ENCODE measurements at regions not wholly inside any gene's neighbourhood (a gene's known extent, or its start where the extent isn't known, plus 50 kb on each side); places are given as distances from the start of the nearest gene placed in this dataset.

DNA sequence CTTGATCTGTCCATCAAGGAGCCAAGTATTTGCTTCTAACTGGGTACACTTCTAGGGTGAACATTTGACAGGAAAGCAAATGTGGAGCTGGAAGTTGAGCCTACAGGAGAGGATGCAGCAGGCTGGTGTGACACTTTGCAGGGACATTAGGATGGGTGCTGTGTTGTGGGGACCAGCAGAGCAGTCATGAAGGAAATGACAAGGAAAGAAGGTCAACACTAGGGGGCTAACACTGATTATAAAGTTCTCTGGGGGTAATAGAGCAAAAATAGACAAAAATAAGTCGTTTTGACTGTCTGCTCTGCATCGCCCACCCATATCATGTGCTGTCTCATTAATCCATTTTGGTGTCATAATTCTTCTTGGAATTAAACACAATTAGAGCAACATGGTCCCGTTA is 652.4 kb downstream of the STK39 start:
- no peak for DNase-seq (ENCODE audit: low spot score in 2 of 2)
- TF ChIP-seq, protein P1, sequence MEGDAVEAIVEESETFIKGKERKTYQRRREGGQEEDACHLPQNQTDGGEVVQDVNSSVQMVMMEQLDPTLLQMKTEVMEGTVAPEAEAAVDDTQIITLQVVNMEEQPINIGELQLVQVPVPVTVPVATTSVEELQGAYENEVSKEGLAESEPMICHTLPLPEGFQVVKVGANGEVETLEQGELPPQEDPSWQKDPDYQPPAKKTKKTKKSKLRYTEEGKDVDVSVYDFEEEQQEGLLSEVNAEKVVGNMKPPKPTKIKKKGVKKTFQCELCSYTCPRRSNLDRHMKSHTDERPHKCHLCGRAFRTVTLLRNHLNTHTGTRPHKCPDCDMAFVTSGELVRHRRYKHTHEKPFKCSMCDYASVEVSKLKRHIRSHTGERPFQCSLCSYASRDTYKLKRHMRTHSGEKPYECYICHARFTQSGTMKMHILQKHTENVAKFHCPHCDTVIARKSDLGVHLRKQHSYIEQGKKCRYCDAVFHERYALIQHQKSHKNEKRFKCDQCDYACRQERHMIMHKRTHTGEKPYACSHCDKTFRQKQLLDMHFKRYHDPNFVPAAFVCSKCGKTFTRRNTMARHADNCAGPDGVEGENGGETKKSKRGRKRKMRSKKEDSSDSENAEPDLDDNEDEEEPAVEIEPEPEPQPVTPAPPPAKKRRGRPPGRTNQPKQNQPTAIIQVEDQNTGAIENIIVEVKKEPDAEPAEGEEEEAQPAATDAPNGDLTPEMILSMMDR (IDR thresholded peaks at IDR 0.05): no peak
- no peak for TF ChIP-seq POLR2A (IDR thresholded peaks at IDR 0.05)
- H3K4me3 ChIP-seq (ENCODE audit: low read depth, poor library complexity, severe bottlenecking): no peak overlapping the region
- intact Hi-C loops (cut with DNase I; ENCODE audit: low total_unique reads): no loop called here
- 80 to 88% methylated on average over 3 of the region's 3 CpGs for WGBS, 2 donors

DNA sequence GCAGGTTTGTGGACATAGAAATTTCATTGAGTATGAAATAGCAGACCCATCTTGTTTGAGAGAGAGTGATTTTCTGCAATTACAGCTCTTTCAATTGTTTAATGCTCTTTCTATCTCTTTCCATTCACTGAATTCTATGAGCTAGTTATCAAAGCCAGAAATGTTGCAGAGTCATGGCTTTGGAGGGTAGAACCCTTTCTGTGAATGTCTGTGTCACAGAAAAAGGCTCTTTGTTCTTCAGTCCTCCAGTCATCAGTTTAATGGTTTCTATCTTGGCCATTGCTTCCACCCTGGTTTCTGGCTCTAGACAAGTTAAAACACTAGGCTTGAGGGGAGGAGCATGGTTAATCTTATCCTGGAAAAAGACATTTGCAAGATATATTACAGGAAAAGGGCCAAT is 655.0 kb downstream of the STK39 start:
- no peak for TF ChIP-seq POLR2A (IDR thresholded peaks at IDR 0.05)
- TF ChIP-seq, protein P1 (IDR thresholded peaks at IDR 0.05): no peak
- DNase-seq (ENCODE audit: low spot score in 2 of 2): no peak
- H3K4me3 ChIP-seq (ENCODE audit: low read depth, poor library complexity, severe bottlenecking): no peak overlapping the region
- intact Hi-C loops (cut with DNase I; ENCODE audit: low total_unique reads): no loop called here

DNA sequence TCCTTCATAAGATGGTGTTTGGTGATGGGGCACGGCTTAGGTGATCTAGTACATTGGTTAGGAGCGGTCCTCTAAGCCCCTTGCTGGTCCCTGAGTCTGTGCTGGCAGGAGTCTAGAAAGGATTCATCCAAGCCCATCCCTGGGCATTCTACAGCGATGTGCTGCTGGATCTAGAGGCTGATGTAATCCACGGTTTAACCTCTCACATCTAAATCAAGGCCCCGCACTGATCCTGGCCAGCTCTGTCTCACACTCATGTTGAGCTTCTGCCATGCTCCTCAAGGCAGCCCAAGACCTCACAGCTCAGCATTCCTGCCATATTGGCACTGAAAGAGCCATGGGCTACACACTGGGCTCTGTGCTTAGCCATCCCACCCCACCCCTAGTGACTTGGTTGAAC is 664.8 kb downstream of the STK39 start:
- intact Hi-C loops (cut with DNase I; ENCODE audit: low total_unique reads): no loop called here

DNA sequence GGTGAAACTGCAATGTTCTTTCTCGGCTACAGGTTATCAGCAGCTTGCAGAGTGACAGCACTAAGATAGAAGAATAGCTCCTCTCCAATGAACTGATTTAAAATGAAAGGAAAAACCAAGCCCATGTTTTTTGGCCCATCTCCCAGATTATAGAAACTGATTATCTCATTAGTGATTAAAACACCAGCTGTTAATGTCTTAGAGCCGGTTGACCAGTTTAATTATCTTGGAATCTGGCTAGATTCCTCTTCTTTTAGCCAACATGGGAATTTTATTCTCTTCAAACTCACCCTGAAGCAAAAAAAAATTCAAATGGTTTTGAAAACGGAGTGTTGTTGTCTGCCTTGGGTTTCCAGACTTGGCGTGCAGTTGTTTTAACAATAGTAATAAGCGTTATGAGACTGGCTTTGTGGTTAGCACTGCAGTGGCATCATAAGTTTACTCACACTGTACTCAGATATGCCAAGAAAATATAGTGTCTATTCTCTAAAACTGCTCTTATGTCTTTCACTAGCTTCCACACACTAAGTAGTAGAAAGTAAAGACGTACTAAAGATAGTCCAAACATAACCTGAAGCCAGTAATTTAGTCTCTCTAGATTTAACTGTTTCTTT is 665.3 kb downstream of the STK39 start:
- intact Hi-C loops (cut with DNase I; ENCODE audit: low total_unique reads): no loop called here
- DNase-seq (ENCODE audit: low spot score in 2 of 2): no peak
- TF ChIP-seq, protein P1 (IDR thresholded peaks at IDR 0.05): no peak
- no peak for TF ChIP-seq POLR2A (IDR thresholded peaks at IDR 0.05)
- H3K4me3 ChIP-seq (ENCODE audit: low read depth, poor library complexity, severe bottlenecking): no peak overlapping the region
- WGBS, 2 donors: 45 to 49% methylated on average over 6 of the region's 6 CpGs

More for the DNA sequence above, 664.8 kb downstream of the STK39 start:
- no peak for DNase-seq (ENCODE audit: low spot score in 2 of 2)
- no peak overlapping the region for H3K4me3 ChIP-seq (ENCODE audit: low read depth, poor library complexity, severe bottlenecking)
- TF ChIP-seq, protein P1 (IDR thresholded peaks at IDR 0.05): no peak
- TF ChIP-seq POLR2A (IDR thresholded peaks at IDR 0.05): no peak
- WGBS, 2 donors: 84 to 91% methylated on average over 5 of the region's 5 CpGs

DNA sequence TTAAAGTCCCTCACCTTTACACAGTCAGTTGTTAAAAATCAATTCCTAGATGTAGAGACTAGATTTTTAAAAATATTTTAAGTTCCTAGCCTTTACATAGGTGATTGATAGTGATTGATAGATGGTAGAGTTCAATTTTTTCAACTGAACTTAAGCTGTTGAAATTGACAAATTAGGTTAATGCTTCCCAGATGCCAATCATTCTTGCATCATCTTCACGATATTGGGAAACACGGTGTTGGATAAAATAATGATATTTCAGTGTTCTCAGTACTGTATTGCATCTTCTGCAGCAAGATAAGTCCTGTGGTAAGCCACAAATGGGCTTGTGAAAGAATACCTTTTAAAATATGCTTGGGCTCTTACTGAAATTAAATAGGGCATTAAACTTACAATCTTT is 667.6 kb downstream of the STK39 start:
- no peak overlapping the region for H3K4me3 ChIP-seq (ENCODE audit: low read depth, poor library complexity, severe bottlenecking)
- intact Hi-C loops (cut with DNase I; ENCODE audit: low total_unique reads): no loop called here

More for the DNA sequence above, 667.6 kb downstream of the STK39 start:
- TF ChIP-seq POLR2A (IDR thresholded peaks at IDR 0.05): no peak
- TF ChIP-seq, protein P1 (IDR thresholded peaks at IDR 0.05): no peak
- DNase-seq (ENCODE audit: low spot score in 2 of 2): no peak
- WGBS, 2 donors: 50 to 69% methylated on average over 2 of the region's 2 CpGs

Data from lower leg skin (tissue), 4 donors.